ENCODE measurements at regions not wholly inside any gene's neighbourhood (a gene's known extent, or its start where the extent isn't known, plus 50 kb on each side); places are given as distances from the start of the nearest gene placed in this dataset.
A peak's percentile ranks its signal among the peaks of the same experiment; 100 is the strongest.
"Not testable (repeated sequence)": the region's sequence is repeated elsewhere in the genome, so short reads cannot be mapped to it uniquely, and the experiment has no call there.

DNA sequence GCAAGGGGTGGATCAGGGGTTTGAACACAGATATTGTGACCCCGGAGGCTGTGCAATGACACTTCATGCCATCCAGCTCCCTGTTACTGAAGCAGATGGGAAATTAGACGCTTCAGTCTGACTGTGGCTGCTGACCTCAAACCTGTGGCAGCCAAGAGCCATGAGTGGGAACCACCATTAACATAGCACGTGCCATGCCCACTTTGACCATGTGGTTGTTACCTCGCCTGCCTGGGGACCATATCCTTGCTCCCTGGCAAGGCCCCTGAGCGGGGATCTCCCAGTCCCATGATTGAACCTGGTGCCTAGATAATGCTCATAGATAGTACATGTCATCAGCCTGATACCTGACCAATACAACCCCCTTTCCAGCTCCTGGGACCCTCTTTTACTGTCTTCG is 68.9 kb downstream of the CYP26B1 start:
- DNase-seq = no peak

DNA sequence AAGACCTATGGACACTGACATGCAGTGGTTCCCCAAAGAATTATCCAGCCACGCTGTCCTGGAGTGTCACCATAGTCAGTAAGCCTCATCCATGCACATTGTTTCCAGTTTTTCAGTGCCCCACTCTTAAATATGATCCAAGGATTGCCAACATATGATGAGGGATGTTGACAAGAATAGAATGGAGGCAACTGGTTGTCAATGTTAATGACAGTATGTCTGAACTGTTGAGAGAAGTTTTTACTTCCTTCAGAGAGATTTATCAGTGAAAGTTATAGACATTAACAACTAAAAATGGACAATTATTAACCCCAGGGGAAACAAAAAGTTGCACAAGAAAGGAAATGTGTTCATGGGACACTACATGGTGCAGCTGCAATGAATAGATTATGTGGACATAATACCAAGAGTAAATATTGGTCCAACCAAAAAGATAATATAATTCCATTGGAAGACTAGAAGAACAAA is 69.9 kb downstream of the CYP26B1 start:
- no peak for DNase-seq

DNA sequence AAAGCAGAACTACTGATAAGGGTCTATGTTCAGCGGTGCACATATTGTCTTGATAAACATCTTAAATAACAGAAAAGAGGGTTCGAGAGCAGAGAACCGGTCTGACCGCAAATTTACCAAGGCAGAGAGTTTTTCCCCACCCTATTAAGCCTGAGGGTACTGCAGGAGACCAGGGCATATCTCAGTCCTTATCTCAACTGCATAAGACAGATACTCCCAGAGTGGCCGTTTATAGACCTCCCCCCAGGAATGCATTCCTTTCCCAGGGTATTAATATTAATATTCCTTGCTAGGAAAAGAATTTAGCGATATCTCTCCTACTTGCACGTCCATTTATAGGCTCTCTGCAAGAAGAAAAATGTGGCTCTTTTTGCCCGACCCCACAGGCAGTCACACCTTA is 74.3 kb downstream of the CYP26B1 start:
- DNase-seq = not testable (repeated sequence)

DNA sequence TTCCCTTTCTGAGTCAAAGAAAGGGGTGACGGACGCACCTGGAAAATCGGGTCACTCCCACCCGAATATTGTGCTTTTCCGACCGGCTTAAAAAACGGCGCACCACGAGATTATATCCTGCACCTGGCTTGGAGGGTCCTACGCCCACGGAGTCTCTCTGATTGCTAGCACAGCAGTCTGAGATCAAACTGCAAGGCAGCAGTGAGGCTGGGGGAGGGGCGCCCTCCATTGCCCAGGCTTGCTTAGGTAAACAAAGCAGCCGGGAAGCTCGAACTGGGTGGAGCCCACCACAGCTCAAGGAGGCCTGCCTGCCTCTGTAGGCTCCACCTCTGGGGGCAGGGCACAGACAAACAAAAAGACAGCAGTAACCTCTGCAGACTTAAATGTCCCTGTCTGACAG is 83.5 kb downstream of the CYP26B1 start:
- DNase-seq = not testable (repeated sequence)

DNA sequence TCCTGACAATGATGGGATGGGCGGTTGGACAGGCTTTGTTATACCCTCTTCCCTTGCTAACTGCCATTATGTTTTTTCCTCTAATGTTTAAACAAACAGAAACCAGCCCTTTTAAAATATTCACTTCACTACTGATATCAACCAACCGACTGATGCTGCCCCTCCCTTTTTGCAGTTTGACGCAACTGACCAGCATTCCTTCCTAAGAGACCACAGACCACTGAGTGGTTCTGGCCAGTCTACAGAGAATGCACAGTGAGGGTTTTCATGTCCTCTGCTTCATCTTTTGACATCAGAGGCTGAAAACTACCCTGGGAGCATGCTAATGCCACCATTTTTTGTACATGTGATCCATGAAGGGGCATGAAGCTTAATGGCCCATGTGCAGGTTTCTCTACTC is 85.3 kb downstream of the CYP26B1 start:
- no peak for DNase-seq

DNA sequence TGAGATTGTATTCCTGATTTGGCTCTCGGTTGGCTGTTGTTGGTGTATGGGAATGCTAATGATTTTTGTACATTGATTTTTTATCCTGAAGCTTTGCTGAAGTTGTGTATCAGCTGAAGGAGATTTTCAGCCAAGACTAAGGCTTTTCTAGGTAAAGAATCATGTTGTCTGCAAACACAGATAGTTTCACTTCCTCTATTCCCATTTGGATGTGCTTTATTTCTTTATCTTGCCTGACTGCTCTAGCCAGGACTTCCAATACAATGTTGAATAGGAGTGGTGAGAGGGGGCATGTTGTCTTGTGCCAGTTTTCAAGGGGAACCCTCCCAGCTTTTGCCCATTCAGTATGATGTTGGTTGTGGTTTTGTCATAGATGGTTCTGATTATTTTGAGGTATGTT is 90.4 kb downstream of the CYP26B1 start:
- DNase-seq = no peak

DNA sequence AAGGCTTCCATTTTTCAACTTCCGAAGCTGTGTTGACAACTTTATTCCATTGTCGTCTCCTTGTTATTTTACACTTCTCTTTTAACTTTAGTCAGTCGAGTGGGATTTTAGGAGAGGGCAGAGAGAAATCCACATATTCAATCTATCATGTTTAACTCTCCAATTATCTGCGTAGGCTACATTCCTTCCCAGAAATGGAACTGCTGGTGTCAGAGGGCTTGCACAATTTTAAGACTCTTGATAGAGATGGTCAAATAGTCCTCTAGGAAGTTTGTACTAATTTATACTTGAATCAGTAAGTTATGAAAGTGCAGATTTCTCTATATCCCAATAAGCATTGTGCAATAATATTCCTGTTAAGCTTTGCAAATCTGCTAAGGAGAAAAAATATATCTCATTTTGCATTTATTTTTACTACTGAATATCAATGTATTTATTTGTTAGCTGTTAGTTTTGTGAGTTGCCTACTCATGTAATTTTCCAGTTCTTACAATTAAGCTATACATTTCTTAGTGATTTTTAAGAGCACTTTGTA is 95.6 kb downstream of the CYP26B1 start:
- DNase-seq = no peak

DNA sequence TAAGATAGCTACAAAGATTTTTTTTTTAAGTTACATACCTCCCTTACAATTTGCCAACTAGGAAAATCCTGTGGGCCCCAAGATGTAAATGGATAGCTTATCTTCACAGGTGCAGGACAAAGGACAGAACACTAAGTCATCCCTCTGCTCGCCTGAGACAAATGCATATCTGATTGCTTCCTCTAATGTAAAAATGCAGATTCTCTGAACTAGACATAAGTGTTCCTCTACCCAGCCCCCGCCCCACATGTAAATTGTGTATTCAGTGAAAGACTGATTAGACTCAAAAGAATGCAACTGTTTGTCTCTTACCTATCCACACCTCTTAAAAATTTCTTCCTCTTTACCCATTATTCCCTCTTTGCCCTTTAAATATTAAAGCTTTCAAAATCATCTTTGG is 96.5 kb downstream of the CYP26B1 start:
- DNase-seq = no peak

DNA sequence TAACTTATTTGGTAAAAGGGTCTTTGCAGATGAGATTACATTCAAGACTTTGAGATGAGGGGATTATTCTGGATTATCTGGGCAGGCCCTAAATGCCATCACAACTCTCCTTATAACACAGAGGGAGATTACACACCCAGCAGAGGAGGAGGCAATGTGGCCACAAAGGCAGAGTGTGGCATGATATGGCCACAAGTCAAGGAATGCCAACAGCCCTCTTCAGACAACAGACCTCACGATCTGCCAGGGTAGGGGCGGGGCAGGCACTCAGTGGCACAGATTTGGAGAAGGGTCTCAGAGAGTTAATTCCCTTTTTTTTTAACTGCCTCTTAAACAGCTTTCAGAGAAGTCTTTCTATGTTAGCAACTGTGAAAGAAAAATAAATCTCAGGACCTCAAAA is 96.9 kb downstream of the CYP26B1 start:
- DNase-seq = no peak

DNA sequence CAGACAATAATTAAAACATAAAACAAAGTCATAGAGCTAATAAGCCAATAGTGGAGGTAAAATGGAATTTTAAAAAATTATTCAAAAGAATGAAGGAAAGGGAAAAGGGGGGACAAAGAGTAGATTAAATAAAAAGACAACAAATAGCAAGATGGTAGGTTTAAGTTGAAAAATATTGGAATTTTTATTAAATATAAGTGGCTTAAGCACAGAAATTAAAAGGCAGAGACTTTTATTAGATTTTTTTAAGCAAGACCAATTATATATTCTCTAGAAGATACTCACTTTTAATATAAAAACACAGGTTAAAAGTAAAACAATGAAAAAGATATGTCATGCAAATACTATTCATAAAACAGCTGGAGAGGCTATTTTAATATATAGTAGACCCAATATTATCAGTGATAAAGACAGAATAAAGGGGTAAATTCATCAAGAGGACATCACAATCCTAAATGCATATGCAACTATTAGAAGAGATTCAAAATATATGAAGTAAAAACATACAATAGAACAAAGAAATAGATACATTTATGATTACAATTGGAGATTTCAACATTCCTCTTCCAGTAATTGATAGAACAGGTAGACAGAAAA is 98.7 kb downstream of the CYP26B1 start:
- no peak for DNase-seq

DNA sequence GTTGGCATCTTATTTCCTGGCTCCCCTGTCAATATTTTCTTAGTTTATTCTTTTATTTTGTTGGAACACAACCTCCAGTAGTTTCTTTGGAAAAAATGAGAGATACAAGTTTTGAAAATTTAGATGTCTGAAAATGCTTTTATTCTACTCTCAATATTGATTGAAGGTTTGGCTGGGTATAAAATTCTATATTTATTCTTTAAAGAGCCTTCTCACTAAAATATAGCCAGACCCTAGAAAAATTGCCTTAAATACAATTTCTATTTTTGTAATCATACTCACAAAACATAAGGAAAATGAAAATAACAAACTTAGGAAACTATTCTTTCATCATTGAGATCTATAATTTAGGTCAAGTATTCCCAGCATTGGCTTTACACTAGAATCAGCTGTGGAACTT is 103.7 kb downstream of the CYP26B1 start:
- DNase-seq = no peak

DNA sequence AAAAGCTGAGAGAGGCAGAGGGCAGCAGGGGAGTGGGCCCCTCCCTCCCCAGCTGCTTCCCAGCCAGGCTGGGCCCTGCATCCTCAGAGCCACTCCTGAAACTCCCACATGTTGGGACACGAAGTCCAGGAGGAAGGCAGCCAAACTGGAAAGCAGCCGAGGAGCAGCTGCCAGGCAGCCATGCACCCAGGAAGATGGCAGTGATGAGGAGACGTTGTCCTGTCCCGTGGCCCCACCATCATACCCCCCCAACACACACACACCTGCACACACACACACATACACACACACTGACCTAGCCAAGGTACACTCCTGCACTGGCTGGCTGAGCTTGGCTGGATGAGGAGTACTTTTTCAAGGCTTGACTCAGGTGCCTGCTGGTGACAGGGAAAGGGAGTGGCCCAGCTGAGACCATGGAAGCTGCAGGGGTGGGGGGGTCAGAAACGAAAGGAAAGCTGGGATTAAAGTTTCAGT is 106.0 kb downstream of the CYP26B1 start:
- peak; percentile 39 for DNase-seq

DNA sequence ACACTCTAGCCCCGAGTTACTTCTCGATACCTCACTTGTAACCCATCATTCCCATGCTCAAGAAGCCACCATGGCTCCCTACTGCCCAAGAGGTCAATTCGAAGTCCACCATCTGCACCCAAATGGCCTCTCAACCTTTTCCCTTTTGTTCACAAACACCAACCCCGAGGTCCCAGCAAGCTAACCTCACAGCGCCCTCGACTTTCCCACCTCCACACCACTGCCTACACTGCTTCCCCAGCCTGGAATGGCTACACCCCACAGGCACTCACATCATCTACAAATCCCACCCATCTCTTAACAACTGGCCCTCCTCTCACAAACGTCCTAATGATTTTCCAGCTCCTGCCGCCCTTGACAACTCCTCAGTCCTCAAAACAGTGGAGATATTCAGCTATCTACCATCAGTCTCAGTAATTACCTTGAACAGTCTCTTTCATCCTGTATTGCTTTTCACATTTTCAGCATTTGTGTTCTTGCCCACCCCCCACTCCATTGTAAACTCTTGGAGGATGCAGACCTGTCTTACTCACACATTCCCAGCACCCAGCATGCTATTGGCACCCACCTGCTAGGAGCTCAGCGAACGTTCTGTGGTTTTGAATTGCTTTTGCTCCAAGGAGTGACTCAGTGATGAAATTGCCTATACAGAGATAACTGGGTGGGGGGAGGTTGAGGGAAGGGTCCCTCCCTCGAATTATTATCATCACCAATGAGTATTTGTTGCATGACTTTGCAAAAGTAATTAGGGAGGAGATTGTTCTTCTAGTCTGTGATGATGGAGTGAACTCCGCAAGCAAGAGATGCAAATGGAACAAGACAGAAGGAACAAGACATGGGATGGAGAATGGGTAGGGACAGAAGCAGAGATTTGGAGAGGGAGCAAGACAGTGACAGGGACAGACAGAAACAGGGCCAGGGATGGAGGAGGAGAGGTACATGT is 106.8 kb downstream of the CYP26B1 start:
- no peak for DNase-seq

DNA sequence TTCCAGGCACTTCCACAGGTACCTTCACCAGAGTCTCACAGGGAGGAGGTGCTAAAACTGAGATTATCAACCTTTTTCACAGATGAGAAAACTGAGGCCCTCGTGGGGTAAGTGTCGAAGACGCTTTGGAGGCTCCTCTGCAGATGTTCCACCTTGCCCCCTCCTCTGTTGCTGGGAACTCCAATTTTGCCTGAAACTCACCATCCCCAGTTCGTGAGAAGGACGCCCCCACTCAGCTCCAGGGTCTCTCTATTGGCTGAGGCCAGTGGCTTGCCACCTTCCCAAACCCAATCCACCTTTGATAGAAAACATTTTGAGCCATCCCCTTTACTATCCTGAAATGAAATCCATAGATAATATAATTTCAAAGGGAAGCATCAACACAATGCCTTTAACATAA is 109.1 kb downstream of the CYP26B1 start:
- no peak for DNase-seq

DNA sequence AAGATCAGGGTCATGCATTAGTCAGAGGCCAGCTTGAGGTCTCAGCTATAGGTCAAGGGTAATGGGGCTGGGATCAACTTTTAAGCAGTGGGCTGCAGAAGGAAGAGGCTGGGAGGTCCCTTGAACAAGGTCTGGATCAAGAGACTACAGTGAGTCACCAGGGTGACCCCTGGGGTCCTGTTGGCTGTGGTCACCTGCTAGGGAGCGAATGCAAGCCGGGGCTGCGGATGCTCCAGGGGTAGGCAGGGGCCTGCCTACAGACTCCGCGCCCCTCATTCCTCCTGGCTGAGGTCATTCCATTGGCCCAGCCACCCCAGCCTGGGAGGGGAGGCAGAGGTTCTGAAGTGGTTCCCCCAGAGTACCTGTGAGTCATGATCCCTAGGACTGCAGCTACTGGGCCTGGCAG is 110.4 kb downstream of the CYP26B1 start:
- no peak for DNase-seq

DNA sequence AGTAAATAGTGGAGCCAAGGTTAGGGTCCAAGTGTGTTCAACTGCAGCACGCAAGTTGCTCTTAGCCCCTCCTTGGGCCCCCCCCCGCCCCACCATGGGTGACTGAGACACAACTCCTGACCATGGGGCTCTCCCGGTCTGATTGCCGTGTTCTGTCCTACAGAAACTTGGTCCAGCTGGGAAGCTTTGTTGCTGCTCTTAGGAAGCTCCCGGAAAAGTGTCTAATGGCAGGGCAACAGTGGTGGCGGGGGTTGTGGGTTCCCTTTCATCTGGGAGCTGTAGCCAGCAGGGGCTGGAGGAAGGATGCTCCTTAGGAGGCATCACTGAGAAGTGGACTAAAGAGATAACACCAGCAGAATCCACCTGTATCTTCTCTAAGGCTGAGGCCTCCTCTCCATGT is 111.1 kb downstream of the CYP26B1 start:
- no peak for DNase-seq

DNA sequence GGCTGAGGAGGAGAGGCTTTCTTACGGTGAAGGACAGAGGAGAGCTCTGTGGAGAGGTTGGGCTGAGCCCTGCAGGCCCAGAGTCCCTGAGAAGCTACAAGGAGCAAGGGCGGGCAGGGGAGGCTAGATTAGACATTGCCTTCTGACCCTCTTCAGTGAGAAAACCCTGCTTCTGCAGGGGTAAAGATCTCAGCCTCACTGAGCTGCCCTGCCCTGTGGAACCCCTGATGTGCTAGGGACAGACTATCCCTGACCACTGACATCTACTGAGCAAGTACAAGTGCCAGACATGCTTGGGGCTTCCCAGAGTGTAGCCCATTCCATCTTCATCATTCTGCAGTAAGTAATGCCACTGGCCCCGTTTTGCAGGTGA is 111.5 kb downstream of the CYP26B1 start:
- DNase-seq = no peak

DNA sequence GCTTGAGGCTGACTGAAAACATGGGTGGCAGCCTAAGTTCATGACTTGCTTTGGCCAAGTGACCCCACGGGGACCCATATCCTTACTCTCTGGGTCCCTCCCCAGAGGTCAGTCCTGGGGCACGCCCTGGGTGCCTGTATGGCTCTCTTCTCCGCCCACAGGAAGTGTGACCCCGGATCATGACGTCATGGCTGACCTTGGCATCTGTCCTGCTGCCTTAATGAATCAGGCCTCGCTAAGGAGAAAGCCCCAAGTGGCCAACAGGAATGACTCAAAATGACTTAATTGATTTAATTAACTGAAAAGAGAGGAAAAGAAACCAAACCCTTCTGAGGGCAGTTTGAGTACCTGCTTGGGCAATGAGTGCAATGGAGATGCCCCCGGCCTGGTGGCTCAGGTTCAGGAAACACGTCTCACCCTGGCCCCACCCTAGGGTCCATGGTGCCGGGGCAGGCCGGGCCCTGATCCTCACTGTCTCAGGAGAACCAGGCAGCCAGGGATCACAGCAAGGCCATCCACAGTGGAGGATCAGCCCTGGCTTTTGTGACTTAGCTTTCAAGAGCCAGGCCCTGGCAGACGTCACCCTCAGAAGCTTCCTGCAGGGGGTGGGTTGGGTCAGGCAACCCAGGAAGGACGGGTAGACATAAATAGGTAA is 112.0 kb downstream of the CYP26B1 start:
- no peak for DNase-seq

DNA sequence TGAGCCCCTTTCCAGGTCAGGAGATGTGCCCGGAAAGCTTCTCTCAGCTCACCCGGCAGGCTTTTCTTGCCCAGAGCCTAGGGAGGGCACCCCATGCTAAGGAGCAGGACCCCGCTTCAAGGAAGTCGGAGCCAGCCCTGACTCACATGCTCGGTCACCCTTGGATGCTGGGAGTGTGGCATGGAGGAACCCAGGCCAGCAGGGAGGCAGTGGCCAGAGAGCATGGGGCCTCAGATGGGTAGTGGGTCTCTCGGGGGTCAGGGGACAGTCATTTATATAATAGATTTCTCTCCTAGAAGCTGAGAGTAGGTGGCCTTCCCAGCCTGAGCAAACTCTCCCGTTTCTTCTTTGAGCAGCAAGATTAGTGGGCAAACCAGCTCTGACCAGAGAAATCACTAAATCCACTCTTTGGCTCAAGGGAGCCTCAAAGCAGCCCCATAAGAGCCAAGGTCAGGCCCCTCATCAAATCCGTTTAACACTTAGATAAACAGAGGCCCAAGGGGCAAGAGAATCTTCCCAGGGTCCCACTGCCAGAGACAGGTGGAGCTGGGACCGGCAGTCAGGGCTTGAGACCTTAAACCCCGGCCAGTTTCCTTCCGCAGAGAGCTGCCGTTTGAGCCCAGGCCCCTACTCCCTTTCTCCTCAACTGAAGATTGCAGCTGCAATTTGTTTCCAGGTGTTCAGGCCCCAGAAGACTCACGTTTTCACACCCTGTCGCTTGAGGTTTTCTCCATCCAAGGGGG is 113.1 kb downstream of the CYP26B1 start:
- no peak for DNase-seq

DNA sequence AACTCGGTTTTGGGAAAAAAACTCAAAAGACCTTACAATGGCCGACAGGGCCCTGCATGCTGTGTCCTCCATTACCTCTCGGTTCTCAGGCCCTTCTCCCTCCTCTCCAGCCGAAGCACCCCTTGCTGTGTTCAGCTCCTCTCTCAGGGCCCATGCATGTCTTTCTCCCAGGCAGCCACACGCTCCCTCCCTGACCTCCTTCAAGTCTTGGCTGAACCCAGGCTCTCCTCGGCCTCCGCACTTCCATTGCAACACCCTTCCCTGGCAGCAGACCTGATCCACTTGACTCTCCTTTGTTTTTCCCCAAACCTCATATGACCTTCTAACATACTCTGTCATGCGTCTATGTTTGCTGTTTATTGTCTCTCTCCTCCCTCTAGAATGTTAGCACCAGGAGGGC is 114.0 kb downstream of the CYP26B1 start:
- DNase-seq = no peak

DNA sequence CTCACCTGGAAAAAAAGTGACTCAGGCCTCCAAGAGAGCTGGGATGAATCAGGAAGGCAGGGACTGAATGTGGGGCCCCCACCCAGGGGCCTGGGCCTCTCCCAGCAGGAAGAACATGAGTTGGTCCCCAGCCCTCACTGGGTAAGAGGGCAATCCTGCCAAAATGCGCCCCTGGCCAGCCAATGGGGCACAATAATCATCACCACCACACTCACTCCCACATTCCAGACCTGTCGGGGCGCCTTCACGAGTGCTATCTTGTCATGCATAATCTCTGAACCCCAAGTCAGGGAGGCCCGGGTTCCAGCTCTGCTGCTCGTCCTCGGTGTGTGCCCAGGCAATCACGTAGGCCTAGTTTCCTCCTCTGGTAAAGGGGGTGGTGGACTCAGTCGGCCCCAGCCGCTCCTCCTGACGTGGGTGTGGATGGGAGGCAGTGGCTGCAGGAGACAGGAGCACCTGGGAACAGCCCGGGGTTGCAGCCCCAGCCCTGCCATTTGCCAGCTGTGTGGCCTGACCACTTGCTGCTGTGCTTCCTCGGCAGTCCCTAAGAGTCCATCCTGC is 115.1 kb downstream of the CYP26B1 start:
- DNase-seq = no peak

Measured in tongue (tissue), 1 donor.